ENCODE measurements at regions not wholly inside any gene's neighbourhood (a gene's known extent, or its start where the extent isn't known, plus 50 kb on each side); places are given as distances from the start of the nearest gene placed in this dataset.

GRCh38 chr7:33706771-33707200 is 198.6 kb upstream of the BMPER start:
- H3K4me3 ChIP-seq (ENCODE audit: low read depth, low read length): no peak overlapping the region
- DNase-seq (ENCODE audit: low read depth): no peak
- TF ChIP-seq, protein P1, sequence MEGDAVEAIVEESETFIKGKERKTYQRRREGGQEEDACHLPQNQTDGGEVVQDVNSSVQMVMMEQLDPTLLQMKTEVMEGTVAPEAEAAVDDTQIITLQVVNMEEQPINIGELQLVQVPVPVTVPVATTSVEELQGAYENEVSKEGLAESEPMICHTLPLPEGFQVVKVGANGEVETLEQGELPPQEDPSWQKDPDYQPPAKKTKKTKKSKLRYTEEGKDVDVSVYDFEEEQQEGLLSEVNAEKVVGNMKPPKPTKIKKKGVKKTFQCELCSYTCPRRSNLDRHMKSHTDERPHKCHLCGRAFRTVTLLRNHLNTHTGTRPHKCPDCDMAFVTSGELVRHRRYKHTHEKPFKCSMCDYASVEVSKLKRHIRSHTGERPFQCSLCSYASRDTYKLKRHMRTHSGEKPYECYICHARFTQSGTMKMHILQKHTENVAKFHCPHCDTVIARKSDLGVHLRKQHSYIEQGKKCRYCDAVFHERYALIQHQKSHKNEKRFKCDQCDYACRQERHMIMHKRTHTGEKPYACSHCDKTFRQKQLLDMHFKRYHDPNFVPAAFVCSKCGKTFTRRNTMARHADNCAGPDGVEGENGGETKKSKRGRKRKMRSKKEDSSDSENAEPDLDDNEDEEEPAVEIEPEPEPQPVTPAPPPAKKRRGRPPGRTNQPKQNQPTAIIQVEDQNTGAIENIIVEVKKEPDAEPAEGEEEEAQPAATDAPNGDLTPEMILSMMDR (IDR thresholded peaks at IDR 0.05; ENCODE audit: low read depth, low read length, missing control alignments): no peak

GRCh38 chr7:33707427-33707826 is 197.9 kb upstream of the BMPER start:
- no peak for DNase-seq (ENCODE audit: low read depth)
- no peak overlapping the region for H3K4me3 ChIP-seq (ENCODE audit: low read depth, low read length)
- TF ChIP-seq, protein P1 (IDR thresholded peaks at IDR 0.05; ENCODE audit: low read depth, low read length, missing control alignments): no peak

GRCh38 chr7:33710608-33711007 is 194.7 kb upstream of the BMPER start:
- no peak overlapping the region for H3K4me3 ChIP-seq (ENCODE audit: low read depth, low read length)
- DNase-seq (ENCODE audit: low read depth): no peak
- TF ChIP-seq, protein P1 (IDR thresholded peaks at IDR 0.05; ENCODE audit: low read depth, low read length, missing control alignments): no peak

GRCh38 chr7:33711231-33712019 is 193.9 kb upstream of the BMPER start:
- TF ChIP-seq, protein P1 (IDR thresholded peaks at IDR 0.05; ENCODE audit: low read depth, low read length, missing control alignments): no peak
- no peak for DNase-seq (ENCODE audit: low read depth)
- no peak overlapping the region for H3K4me3 ChIP-seq (ENCODE audit: low read depth, low read length)

GRCh38 chr7:33712020-33712414 is 193.3 kb upstream of the BMPER start:
- TF ChIP-seq, protein P1 (IDR thresholded peaks at IDR 0.05; ENCODE audit: low read depth, low read length, missing control alignments): no peak
- DNase-seq (ENCODE audit: low read depth): no peak
- H3K4me3 ChIP-seq (ENCODE audit: low read depth, low read length): no peak overlapping the region

- H3K4me3 ChIP-seq (ENCODE audit: low read depth, low read length): no peak overlapping the region
- DNase-seq (ENCODE audit: low read depth): no peak
- TF ChIP-seq, protein P1 (IDR thresholded peaks at IDR 0.05; ENCODE audit: low read depth, low read length, missing control alignments): no peak
Observed at GRCh38 chr7:33714208-33714607, 191.1 kb upstream of the BMPER start.

Data from GM12864 (cell line).